Erythroblast (primary cell): ENCODE measurements at regions not wholly inside any gene's neighbourhood (a gene's known extent, or its start where the extent isn't known, plus 50 kb on each side); places are given as distances from the start of the nearest gene placed in this dataset.

Source experiments
- GATA1 ChIP-seq: IDR thresholded peaks from 2 replicates; pipeline ENCODE4 v1.6.1; 2011; ENCODE audit warnings: low read depth, mild to moderate bottlenecking, control low read depth, low read length, moderate library complexity
- POLR2A ChIP-seq: IDR thresholded peaks from 2 replicates; pipeline ENCODE4 v1.6.1; 2011; ENCODE audit warnings: mild to moderate bottlenecking, low read length

DNA sequence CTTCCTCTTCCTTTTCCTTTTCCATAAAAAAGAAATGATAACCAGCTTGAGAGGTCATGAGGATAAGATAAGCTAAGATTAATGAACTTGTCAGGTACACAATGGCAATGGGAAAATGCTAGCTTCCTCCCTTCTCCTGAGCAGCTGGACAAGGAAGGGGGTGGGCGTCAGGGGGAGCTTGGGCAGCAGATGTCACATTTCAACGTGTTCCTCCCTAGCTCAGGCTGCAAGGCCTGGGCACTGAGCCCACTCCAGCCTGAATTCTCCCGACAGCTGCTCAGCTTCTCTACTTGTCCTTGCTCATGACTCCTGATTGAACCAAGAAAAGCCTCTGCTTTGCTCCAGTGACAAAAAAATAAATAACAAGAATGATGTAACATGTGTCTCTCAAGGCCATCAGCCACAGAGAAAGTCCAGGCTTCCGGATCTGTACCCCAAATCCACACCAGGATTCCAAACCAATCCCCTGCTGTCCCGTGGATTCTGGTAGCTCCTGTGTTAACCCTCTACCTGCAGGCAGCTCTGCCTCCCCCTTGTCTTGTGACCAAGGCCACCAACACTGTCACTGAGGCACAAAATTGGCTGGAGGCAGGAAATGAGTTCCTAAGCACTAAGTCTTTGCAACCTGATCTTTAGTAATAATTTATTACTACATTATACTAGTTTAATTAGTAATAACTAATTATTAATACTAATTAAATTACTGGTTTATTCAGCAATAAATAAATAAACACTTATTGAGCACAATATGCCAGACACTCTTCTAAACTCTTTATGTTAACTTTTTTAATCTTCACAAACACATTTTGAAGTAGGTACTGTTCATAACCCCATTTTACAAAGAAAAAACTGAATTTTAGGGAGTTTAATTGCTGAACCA is 146.5 kb downstream of the CCDC34 start:
- TF ChIP-seq POLR2A (no peak), GATA1 (no peak)
